ENCODE measurements at regions not wholly inside any gene's neighbourhood (a gene's known extent, or its start where the extent isn't known, plus 50 kb on each side); places are given as distances from the start of the nearest gene placed in this dataset.
"Not testable (repeated sequence)": the region's sequence is repeated elsewhere in the genome, so short reads cannot be mapped to it uniquely, and the experiment has no call there.

DNA sequence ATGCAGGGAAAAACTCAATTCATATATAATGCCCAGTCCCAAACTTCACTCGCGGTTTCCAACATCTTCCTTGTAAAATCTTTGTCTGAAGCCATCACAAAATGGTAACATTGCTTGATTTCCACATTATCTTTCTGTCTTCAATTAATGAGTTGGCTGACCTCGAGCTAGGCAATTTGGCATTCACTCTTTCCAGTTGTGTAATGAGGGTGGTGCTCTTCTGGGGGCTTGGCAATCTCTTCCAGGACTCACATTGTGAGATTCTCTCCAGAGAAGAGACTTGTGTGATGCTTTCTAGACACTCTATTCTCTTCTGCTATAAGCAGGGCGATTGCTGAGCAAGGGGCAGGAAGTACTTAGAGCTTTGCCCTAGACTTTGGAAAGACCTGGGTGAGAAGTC, 179.5 kb downstream of the JCAD start:
- DNase-seq = no peak

- DNase-seq = no peak
Observed at GRCh38 chr10:29878492-29878891, 180.9 kb downstream of the JCAD start.

DNA sequence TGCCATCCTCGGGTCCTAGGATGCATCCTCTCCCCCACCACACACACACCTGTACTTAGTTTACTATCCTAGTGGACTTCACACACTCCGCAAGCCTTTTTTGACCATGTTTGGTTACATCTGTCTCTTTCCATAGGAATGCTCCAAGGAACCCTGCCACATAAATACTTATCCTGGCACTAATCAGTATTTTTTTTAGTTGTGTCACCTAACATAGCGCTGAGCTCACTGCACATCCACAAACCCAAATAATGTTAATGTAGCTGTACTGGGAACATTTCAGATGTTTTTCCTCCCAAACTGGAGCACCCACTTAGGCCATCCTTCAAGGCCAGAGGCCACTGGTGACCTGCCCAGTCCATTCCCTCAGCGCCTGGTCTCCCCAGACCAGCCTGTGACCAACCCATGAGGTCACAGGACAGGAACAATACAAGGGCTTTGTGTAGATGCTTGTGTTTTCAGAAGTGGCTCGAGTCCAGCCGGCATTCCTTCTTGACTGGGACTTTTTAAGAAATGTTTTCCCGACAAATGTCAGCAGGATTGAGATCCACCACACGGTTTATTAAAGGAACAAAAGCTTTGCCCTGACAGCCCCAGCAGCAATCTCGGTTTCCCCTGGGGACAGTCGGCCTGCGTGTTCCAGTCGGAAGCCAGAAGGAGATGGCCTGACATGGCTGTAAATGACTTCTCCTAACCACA, 181.4 kb downstream of the JCAD start:
- no peak for DNase-seq

- DNase-seq = no peak
Observed at GRCh38 chr10:29876008-29876555, 183.3 kb downstream of the JCAD start.

DNA sequence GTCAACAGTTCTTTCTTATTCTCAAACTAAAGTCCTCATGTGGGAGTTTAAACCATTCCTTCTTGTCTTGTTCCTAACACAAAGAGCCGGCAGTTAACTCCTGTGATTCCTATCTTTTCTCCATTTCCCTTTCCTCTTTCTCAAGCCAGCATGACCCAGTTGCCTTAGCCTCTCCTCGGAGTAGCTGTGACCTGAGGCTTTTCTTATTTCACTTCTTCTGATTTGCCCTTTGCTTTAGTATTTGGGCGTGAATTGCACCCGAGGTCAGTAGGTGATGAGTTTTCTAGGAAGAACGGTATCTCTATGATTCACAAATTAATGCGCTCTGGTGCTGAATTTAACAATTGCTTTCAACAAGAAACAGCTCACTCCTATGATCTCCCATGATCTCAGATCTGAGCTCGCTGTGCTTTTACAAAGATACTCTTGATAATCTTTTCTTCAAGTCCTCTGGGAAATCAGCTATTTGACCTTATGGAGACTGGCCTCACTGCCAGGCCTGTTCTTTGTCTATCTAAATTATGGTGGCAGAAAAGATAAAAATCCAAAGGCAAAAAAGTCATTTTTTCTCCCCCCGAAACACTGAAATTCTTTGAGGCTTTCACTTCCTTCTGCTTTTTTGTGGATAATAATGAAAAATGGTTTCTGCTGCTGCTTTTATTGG, 184.6 kb downstream of the JCAD start:
- DNase-seq = no peak

GRCh38 chr10:29873941-29874484, 185.4 kb downstream of the JCAD start:
- DNase-seq = no peak

DNA sequence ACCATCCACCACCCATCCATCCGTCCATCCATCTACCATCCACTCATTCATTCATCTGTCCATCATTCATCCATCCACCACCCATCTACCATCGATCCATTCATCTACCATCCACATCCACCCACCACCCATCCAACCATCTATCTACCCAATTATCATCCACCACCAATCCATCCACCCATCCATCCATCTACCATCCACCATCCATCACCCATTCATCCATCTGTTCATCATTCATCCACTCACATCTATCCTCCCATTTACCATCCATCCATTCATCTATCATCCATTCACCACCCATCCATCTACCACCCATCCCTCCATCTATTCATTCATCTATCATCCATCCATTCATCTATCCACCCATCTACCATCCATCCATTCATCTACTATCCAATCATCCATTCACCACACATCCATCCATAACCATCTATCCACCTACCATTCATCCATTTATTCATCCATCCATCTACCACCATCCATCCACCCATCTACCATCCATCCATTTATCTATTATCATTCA, 188.8 kb downstream of the JCAD start:
- DNase-seq = no peak

DNA sequence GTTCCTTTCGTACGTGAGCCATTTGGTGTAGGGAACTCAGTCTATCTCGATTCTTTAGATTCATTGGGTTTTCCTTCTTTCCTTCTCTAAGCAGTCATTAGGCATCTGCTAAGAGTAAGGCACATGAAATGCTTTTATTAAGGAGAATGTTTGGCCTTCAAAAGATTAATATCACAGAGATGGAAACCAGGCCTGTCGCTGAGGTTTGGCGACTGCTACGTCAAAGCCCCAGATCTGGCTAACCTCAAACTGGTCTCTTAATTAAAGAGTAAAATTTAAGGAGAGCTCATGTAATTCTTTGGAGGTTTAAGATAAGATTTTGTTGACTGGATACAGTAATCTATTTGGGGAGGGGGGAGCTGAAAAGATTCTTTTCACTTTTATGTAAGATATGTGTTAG, 189.8 kb downstream of the JCAD start:
- DNase-seq = no peak

DNA sequence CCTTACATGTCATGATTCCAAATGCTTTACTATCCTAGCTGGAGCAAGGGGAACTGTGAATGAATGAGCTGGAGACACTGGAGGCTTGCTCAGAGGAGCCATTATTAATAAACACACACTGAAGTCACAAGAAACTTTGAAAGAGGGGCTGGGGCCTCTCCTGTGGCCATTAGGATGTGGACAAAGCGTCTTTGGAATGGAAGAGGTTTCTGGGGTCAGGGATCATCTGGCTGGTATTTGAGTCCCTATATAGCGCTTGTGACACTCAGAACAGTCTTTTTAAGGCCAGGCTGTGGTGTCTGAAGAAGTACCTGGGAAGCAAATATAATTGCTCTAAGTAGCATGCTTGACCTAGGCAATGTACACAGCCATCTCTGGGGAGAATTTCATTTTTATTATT, 193.0 kb downstream of the JCAD start:
- no peak for DNase-seq

GRCh38 chr10:29865700-29866355, 193.6 kb downstream of the JCAD start:
- DNase-seq = no peak

DNA sequence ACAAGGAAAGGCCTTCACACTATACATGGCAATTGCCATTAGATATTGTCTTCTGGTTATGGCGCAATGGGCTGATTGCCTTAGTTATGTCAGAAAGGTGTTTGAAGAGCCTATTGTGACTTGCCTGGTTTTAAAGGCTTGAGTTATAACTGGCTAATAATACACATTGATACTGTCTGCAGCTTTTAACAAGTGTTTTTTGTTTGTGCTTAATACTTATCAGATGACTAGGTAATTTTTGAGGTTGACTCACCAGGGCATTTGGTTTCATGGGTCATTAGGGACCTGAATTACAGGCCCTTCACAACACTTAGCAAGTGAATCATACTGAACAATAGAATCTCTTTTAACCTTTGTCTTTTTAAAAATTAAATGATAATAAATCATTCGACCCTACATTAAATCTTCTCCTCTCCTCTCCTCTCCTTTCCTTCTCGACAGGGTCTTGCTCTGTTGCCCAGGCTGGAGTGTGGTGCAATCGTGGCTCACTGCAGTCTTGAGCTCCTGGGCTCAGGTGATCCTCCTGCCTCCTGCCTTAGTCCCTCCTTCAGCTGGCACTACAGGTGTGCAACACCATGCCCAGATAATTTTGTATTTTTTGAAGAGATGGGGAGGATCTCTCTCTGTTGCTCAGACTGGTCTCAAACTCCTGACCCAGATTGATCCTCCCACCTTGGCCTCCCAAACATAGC, 196.3 kb downstream of the JCAD start:
- no peak for DNase-seq

DNA sequence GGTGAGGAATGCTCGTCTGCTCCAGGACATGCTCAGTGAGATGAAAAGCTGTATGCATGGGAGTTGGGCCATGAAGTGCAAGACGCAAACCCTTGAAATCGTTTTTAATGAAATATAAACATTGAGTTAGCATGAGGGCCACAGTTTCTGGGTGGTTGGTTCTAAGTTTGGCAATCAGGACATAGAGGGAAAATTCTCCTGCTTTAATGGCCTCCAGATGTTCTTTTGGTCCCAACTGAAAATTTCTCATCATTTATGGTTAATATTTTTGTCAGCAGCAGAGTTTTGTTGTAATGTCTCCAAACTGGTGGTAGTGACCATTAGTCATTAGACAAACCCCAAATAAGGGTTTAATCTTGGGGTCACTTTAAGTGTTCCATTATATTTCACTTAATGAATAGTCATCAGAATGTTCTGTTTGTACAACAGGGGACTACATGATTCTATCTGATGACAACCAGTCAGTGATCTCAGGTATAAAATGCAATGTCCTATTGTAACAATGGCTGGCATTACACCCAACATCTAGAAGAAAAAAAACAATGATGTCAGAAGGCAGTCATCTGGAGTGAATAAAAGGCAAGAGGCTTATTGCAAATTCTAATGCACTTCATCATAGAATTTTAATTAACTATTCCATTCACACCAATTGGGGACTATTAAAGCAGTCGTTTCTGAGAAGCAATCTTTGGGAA, 197.4 kb downstream of the JCAD start:
- no peak for DNase-seq

- DNase-seq = not testable (repeated sequence)
Observed at GRCh38 chr10:29861231-29861630, 198.2 kb downstream of the JCAD start.

- DNase-seq = no peak
Observed at GRCh38 chr10:29860166-29860565, 199.2 kb downstream of the JCAD start.

DNA sequence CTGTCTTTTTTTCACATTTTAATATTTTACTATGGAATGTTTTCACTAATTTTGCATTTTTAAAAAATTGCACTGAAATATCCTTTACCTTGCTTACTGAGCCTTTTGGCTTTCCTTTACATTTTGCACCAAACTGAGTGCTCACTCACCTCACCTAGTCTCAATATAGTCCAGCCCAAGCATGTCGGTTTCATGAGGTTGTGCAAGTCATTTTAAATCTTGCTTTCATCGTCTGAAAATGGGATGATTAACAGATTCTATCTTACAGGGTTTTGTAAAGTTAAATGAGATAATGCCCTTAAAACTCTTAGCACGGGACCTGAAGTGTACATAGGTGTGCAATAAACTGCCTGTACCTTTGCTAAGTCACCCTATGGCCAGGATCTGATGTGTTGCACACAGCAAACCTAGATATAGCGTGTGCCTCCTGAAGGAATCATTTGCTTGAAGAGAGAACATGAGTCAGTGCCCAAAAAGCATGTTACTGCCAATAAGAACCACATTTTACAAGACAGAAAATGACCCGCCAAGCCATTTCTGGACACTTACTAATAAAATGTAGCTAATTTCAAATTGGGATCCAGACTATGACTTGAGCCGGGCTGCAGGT, 199.8 kb downstream of the JCAD start:
- no peak for DNase-seq

- no peak for DNase-seq
Observed at GRCh38 chr10:29858702-29859267, 200.6 kb downstream of the JCAD start.

GRCh38 chr10:29857843-29858701, 201.3 kb downstream of the JCAD start:
- DNase-seq = no peak

GRCh38 chr10:29856295-29856694, 203.1 kb downstream of the JCAD start:
- no peak for DNase-seq

DNA sequence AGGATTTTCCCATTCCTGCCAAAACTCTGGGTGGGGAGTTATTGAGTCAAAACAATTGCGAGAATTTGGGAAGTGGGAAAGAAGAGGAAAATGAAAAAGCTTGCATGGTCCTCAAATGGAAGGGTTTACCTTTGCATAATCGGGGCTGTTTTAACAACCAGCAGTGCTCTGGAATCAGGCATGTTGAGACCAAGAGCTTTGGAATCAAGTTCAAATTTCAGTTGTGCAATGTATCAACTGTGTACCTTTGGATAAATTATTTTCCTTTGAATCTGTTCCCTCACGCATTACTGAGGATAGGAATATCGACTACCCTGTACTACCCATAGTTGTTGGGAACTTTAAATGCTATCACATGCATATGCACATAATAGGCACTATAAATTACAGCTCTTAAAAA, 205.5 kb downstream of the JCAD start:
- DNase-seq = no peak

GRCh38 chr10:29851241-29851640, 208.1 kb downstream of the JCAD start:
- DNase-seq = no peak

Data from NCI-H446 treated with DMSO at 0.1 percent for 48 hours (cell line).